K562 (cell line): ENCODE measurements at regions not wholly inside any gene's neighbourhood (a gene's known extent, or its start where the extent isn't known, plus 50 kb on each side); places are given as distances from the start of the nearest gene placed in this dataset.

Source experiments
- ATAC-seq: fragments of 200-7000 bp; cut with Tn5 transposase; 3 replicates; pipeline ENCODE4 v1.9.1; 2020; ENCODE audit warnings: moderate library complexity
- BruUV-seq: library from RNA; stranded (reverse); fragments of 400-500 nt; replicated peaks from 2 replicates; lab custom pipeline; 2021; lab: Mats Ljungman, UMichigan
- CTCF ChIA-PET: fragments of 300-600 bp; formaldehyde crosslinking; extraction: SDS; loops from one replicate; lab custom pipeline; 2021; ENCODE audit warnings: low intra/inter-chr PET ratio; lab: Yijun Ruan, JAX
- POLR2A ChIA-PET: fragments of 300-600, 350-650 bp; sonication (Branson Sonifier 250); formaldehyde crosslinking; extraction: SDS; loops from one replicate; lab custom pipeline; 2021; ENCODE audit warnings: antibody characterized with exemption, inconsistent platforms; lab: Yijun Ruan, JAX
- DNase-seq, 4 experiments: peaks; one replicate each; pipeline versions ENCODE4 v3.0.0 to v3.0.0-alpha.2; 2011 to 2018; ENCODE audit warnings: low spot score in 3 of 4, mixed read lengths in 3 of 4; ENCODE audit errors: extremely low read depth in 1 of 4
- FAIRE-seq: peaks from 2 replicates; lab custom pipeline; 2011; peaks lifted over from hg19 to GRCh38; lab: Jason Lieb, UNC
- H2AFZ ChIP-seq: 2 replicates; pipeline ENCODE4 v1.6.0; 2011; ENCODE audit warnings: low read depth, low read length, control low read depth, inconsistent platforms
- H3K27ac ChIP-seq: fragments of 200-600 bp; 3 replicates; pipeline ENCODE4 v1.8.0; 2011; ENCODE audit warnings: low read depth, mild to moderate bottlenecking, control low read depth, inconsistent platforms, low read length, moderate library complexity, mixed read lengths; ENCODE audit errors: extremely low read depth
- H3K27me3 ChIP-seq, 2 experiments: fragments of 300-600 bp in 1 of 2; 2 replicates in 1 of 2; 3 replicates in 1 of 2; pipeline versions ENCODE4 v1.6.0 to v1.8.0; 2011; ENCODE audit warnings: inconsistent platforms in 2 of 2, low read length in 2 of 2, mild to moderate bottlenecking in 1 of 2, mixed read lengths in 1 of 2, moderate library complexity in 1 of 2; ENCODE audit not compliant: control insufficient read depth in 2 of 2, insufficient read depth in 2 of 2
- H3K36me3 ChIP-seq: fragments of 300-600 bp; 3 replicates; pipeline ENCODE4 v1.8.0; 2011; ENCODE audit warnings: mild to moderate bottlenecking, low read length, inconsistent platforms; ENCODE audit not compliant: control insufficient read depth, insufficient read depth
- H3K4me1 ChIP-seq, 2 experiments: fragments of 200-600 bp in 1 of 2; replicated peaks in 1 of 2; 2 replicates in 1 of 2; 3 replicates in 1 of 2; pipeline versions ENCODE4 v1.5.1 to v1.8.0; 2011; ENCODE audit warnings: inconsistent platforms in 2 of 2, low read length in 2 of 2, mild to moderate bottlenecking in 1 of 2, mixed read lengths in 1 of 2, moderate library complexity in 1 of 2; ENCODE audit not compliant: control insufficient read depth in 2 of 2, insufficient read depth in 2 of 2
- H3K4me2 ChIP-seq: 2 replicates; pipeline ENCODE4 v1.6.1; 2011; ENCODE audit warnings: low read length, control low read depth, inconsistent platforms, mixed read lengths; ENCODE audit not compliant: insufficient read depth
- H3K4me3 ChIP-seq: fragments of 200-600 bp; sonication (generic), shearing (Covaris generic); 2 replicates; pipeline ENCODE4 v1.5.1; 2016; ENCODE audit warnings: control low read depth, inconsistent platforms
- H3K79me2 ChIP-seq: fragments of 200-600 bp; 3 replicates; pipeline ENCODE4 v1.8.0; 2011; ENCODE audit warnings: low read length, inconsistent platforms; ENCODE audit not compliant: control insufficient read depth, insufficient read depth
- H3K9ac ChIP-seq, 2 experiments: 2 replicates each; pipeline versions ENCODE4 v1.6.0 to v1.6.1; 2011; ENCODE audit warnings: low read depth in 2 of 2, low read length in 2 of 2, control low read depth in 1 of 2, inconsistent platforms in 1 of 2, mild to moderate bottlenecking in 1 of 2, mixed read lengths in 1 of 2; ENCODE audit not compliant: insufficient read depth in 1 of 2
- H3K9me1 ChIP-seq: one replicate; pipeline ENCODE4 v1.6.0; 2011; ENCODE audit warnings: inconsistent platforms, mild to moderate bottlenecking, low read length, moderate library complexity; ENCODE audit not compliant: control insufficient read depth, insufficient read depth
- H3K9me3 ChIP-seq: replicated peaks from 2 replicates; pipeline ENCODE4 v1.5.1; 2011; ENCODE audit warnings: low read depth, low read length, inconsistent platforms; ENCODE audit not compliant: control insufficient read depth, insufficient read depth
- H4K20me1 ChIP-seq: replicated peaks from 2 replicates; pipeline ENCODE4 v1.6.1; 2011; ENCODE audit warnings: low read length, inconsistent platforms, mixed read lengths; ENCODE audit not compliant: control insufficient read depth, insufficient read depth
- CHAMP1 ChIP-seq: fragments of 450-650 bp; IDR thresholded peaks from 2 replicates; pipeline ENCODE4 v1.6.1; 2016; ENCODE audit warnings: mild to moderate bottlenecking
- CHD4 ChIP-seq: fragments of 200-600 bp; sonication (generic); IDR thresholded peaks from 3 replicates; pipeline ENCODE4 v1.6.1; 2012; ENCODE audit warnings: low read depth, mild to moderate bottlenecking, mixed read lengths, low read length, inconsistent platforms; ENCODE audit not compliant: insufficient read depth, insufficient replicate concordance, poor library complexity, severe bottlenecking
- HIVEP1 ChIP-seq: fragments of 250-450 bp; sonication (Bioruptor Pico); IDR thresholded peaks from 2 replicates; pipeline ENCODE4 v1.4.0; 2020; ENCODE audit warnings: mild to moderate bottlenecking
- ILK ChIP-seq: fragments of 450-650 bp; IDR thresholded peaks from 2 replicates; pipeline ENCODE4 v1.6.1; 2016; ENCODE audit warnings: missing genetic modification characterization, low read depth, mild to moderate bottlenecking, missing compliant biosample characterization, moderate library complexity, borderline replicate concordance
- L3MBTL2 ChIP-seq: fragments of 450-650 bp; IDR thresholded peaks from 2 replicates; pipeline ENCODE4 v1.6.1; 2016; ENCODE audit warnings: mild to moderate bottlenecking, moderate library complexity
- MAZ ChIP-seq, 2 experiments: fragments of 450-650 bp in 1 of 2; sonication (generic) in 1 of 2; formaldehyde crosslinking; IDR thresholded peaks in 1 of 2; conservative IDR thresholded peaks in 1 of 2; 2 replicates each; pipeline versions ENCODE4 v1.4.0 to v1.5.0; 2020; ENCODE audit warnings: mild to moderate bottlenecking in 1 of 2, missing genetic modification reagents in 1 of 2
- MBD2 ChIP-seq: sonication (generic); IDR thresholded peaks from 2 replicates; pipeline ENCODE4 v1.6.1; 2016; ENCODE audit warnings: low read depth, borderline replicate concordance
- PHB ChIP-seq: fragments of 250-450 bp; sonication (Bioruptor Pico); IDR thresholded peaks from 2 replicates; pipeline ENCODE4 v1.5.0; 2021
- SIRT6 ChIP-seq: IDR thresholded peaks from one replicate; pipeline ENCODE4 v1.6.1; 2012; ENCODE audit warnings: low read depth, mild to moderate bottlenecking, control low read depth, inconsistent platforms, low read length, moderate library complexity
- SMARCA5 ChIP-seq: fragments of 450-650 bp; IDR thresholded peaks from 2 replicates; pipeline ENCODE4 v1.6.1; 2016
- SNIP1 ChIP-seq: fragments of 450-650 bp; IDR thresholded peaks from 2 replicates; pipeline ENCODE4 v1.7.1; 2017; ENCODE audit warnings: low read depth, mild to moderate bottlenecking
- TCF15 ChIP-seq: fragments of 250-450 bp; sonication (Bioruptor Pico); IDR thresholded peaks from 2 replicates; pipeline ENCODE4 v1.8.0; 2022; ENCODE audit warnings: moderate library complexity, mild to moderate bottlenecking, inconsistent platforms
- ZNF445 ChIP-seq: fragments of 250-450 bp; sonication (Bioruptor Pico); IDR thresholded peaks from 2 replicates; pipeline ENCODE4 v1.4.0; 2020; ENCODE audit warnings: low read depth, mild to moderate bottlenecking, moderate library complexity
- ZNF668 ChIP-seq: fragments of 250-450 bp; sonication (Bioruptor Pico); IDR thresholded peaks from 2 replicates; pipeline ENCODE4 v1.8.0; 2022; ENCODE audit warnings: mild to moderate bottlenecking, inconsistent platforms
- WGBS: fragments of 100-300 bp; shearing (Covaris generic); methylation state at CpG from one replicate; pipeline ENCODE4 v1.1.6; 2016; ENCODE audit warnings: low coverage, mixed read lengths; ENCODE audit not compliant: insufficient coverage; ENCODE audit errors: missing lambda C conversion rate; 5-methylcytosine and 5-hydroxymethylcytosine counted together
- in situ Hi-C: fragments of 300-500 bp; cut with MboI; formaldehyde crosslinking; loops from 4 replicates; pipeline ENCODE4 v1.15.0; 2018; ENCODE audit warnings: inconsistent platforms, mixed read lengths
- intact Hi-C: fragments of 100-400 bp; cut with micrococcal nuclease; formaldehyde crosslinking; loops from 2 replicates; pipeline ENCODE4 v1.14.2; 2022

- Histone ChIP-seq H3K36me3 (no peaks in the 10 kb centered on the region), H3K4me1 (no peaks in the 10 kb centered on the region), H2AFZ (no peak overlapping the region), H3K9ac (no peak overlapping the region), H3K4me2 (no peak overlapping the region), H3K27ac (no peak overlapping the region), H4K20me1 (no peaks in the 10 kb centered on the region), H3K4me3 (no peak overlapping the region), H3K27me3 (no peaks in the 10 kb centered on the region), H3K9me3 (no peaks in the 10 kb centered on the region), H3K9me1 (no peaks in the 10 kb centered on the region), H3K79me2 (no peaks in the 10 kb centered on the region)
- in situ Hi-C loops (no loop called here), intact Hi-C loops (no loop called here)
- DNase-seq (no peak), ATAC-seq (no peak), FAIRE-seq (no peak)
- BruUV-seq: no TSS peak
- POLR2A ChIA-PET: no interaction called here
- no peak for TF ChIP-seq SMARCA5
- no peak for TF ChIP-seq TCF15 (CRISPR knock-in tag)
- CTCF ChIA-PET: no interaction called here
- WGBS: 0% methylated on average over 5 of the region's 5 CpGs
These were observed 680.6 kb downstream of the SEMA5A start for GRCh38 chr5:8865266-8865665.

- in situ Hi-C loops: no loop called here
- 2% methylated on average over 7 of the region's 7 CpGs for WGBS
- CTCF ChIA-PET: no interaction called here
- H3K27ac ChIP-seq: no peak overlapping the region
- intact Hi-C loops: no loop called here
- no peaks in the 10 kb centered on the region for H3K4me1 ChIP-seq
- H3K4me3 ChIP-seq: no peak overlapping the region
- H3K36me3 ChIP-seq: no peaks in the 10 kb centered on the region
- POLR2A ChIA-PET: no interaction called here
- no peak for FAIRE-seq
- no peak overlapping the region for H3K4me2 ChIP-seq
- no TSS peak for BruUV-seq
- no peaks in the 10 kb centered on the region for H3K79me2 ChIP-seq
- no peak for ATAC-seq
- no peak for DNase-seq
- H4K20me1 ChIP-seq: no peaks in the 10 kb centered on the region
- no peaks in the 10 kb centered on the region for H3K27me3 ChIP-seq
- H3K9me3 ChIP-seq: no peaks in the 10 kb centered on the region
- H3K9me1 ChIP-seq: no peaks in the 10 kb centered on the region
- H3K9ac ChIP-seq: no peak overlapping the region
- no peak overlapping the region for H2AFZ ChIP-seq
- no peak for TF ChIP-seq L3MBTL2
- no peak for TF ChIP-seq MAZ (CRISPR knock-in tag; conservative IDR thresholded peaks at IDR 0.05 in 1 of 2, IDR thresholded peaks at IDR 0.05 in 1 of 2)
- TF ChIP-seq CHD4: no peak
- TF ChIP-seq ZNF445 (CRISPR knock-in tag): no peak
- no peak for TF ChIP-seq CHAMP1
- TF ChIP-seq PHB (CRISPR knock-in tag): no peak
- TF ChIP-seq ILK (tag): no peak
- TF ChIP-seq SIRT6: no peak
- no peak for TF ChIP-seq MBD2
- TF ChIP-seq HIVEP1 (CRISPR knock-in tag): no peak
- TF ChIP-seq SNIP1: no peak
- TF ChIP-seq ZNF668: no peak
These were observed 680.0 kb downstream of the SEMA5A start for GRCh38 chr5:8865686-8866374.
